GM18907 (cell line): ENCODE measurements at regions not wholly inside any gene's neighbourhood (a gene's known extent, or its start where the extent isn't known, plus 50 kb on each side); places are given as distances from the start of the nearest gene placed in this dataset.
"Not testable (repeated sequence)": the region's sequence is repeated elsewhere in the genome, so short reads cannot be mapped to it uniquely, and the experiment has no call there.

Experiments
- ATAC-seq: cut with Tn5 transposase; IDR thresholded peaks from one replicate; pipeline ENCODE4 v1.9.1; 2021; ENCODE audit warnings: mild to moderate bottlenecking, moderate library complexity; ENCODE audit not compliant: unreplicated experiment

DNA sequence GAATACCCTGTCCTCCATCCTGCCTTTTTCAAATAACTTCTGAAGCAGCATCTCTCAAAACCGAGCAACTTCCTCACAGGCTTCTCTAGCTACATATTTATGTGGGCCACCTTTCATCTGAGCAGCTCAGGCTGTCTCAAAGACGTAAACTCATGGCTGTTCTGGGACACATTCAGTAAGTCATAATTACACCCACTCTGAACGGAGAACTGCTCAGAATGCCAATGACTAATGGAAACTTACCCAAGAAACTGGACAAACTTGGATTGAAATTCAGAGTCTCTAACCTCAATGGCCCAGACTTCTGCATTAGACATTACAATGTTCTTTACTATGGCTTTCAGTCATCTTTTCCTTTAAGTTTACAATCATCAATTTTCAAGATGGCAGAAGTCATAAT lies 145.2 kb downstream of the RAD51AP2 start:
- no peak for ATAC-seq

DNA sequence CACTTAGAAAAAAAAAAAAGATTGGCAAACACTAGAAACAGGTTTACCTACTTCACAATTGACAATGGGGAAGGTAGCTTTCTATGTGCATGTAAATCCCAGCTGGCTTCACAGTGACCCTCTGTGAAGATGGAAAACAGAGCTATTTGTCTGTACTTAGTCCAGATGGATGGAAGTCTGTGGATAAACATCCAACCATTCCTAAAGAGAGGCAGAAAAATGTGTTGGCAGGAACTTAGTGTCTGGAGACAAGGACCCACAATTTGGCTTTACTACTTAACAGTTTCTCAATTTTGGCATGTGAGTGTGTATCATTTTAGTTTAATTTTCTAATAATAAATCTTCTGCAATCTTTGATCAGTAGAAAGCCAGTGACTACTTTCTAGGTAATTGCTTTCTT lies 154.4 kb downstream of the RAD51AP2 start:
- no peak for ATAC-seq

DNA sequence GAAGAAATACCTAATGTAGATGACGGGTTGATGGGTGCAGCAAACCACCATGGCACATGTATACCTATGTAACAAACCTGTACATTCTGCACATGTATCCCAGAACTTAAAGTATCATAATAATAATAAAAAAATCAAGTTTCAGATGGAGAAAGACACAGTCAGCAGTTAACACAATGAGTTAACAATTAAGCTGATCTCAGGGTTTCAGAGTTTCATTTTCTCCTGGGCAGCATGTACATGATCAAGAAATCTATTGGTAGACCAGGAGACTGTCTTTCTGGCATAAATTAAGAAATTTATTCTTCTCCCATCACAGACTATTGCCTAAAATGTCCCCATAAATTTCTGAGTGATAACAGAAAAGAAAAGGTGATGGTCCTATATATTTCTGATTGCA lies 155.3 kb downstream of the RAD51AP2 start:
- ATAC-seq: no peak

DNA sequence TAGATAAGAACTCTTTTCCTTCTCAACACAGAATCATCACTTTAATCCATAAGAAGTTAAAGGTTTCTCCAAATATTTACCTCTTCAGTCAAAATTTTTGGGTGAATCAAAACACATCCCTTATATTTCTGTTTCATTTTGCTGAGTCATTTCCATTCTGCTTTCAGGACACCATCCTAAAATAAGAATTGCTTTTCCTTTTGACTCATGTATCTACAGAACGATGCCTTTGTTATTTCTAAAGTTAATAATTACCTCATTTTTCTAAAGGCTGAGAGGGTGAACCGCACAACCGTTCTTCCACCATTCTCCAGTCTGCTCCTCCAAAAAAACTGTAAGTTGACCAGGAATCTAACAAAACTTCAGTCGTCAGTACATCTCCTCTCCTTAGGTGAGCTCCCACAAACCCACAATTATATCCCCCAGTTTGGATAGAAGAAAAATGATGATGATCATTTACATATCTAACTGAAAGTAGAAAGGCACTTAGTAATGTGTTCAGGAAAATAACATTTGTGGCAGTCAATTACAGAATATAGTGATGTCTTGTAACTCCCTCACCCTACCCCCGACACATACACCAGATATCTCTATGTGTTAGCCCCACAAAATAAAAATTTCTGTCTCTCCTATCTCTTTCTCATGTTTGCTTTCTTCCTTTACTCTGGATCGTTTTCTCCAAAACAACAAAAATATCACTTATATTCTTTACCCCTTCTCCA lies 162.5 kb downstream of the RAD51AP2 start:
- ATAC-seq: peak; percentile 97

DNA sequence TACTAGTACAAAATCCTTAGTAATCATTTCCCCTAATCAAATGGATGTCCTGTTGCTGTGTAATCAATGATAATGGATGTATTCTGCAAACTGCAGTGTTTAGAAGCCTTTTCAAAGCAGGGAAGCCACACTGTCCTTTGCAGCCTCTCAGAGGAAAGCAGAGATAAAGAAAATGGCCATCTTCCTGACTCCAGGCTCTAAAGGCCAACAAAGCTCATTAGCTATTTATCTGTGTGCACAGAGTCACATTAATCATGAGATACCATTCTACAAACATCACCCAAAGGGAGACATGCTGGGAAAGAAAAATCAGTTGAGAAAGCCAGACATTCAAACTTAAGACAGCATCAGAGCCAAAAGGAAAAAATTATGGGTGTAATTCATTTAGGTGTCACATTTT lies 165.0 kb downstream of the RAD51AP2 start:
- ATAC-seq: no peak

DNA sequence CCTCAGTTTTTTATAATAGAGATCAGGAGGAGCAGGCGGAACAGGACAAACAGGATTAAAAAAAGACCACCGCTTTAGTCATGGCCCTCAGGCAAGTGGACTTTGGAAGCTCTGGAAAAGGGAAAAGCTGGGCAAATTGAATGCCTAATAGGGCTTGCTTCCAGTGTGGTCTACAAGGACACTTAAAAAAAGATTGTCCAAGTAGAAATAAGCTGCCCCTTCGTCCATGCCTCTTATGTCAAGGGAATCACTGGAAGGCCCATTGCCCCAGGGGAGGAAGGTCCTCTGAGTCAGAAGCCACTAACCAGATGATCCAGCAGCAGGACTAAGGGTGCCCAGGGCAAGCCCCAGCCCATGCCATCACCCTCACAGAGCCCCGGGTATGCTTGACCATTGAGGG lies 175.5 kb downstream of the RAD51AP2 start:
- not testable (repeated sequence) for ATAC-seq

DNA sequence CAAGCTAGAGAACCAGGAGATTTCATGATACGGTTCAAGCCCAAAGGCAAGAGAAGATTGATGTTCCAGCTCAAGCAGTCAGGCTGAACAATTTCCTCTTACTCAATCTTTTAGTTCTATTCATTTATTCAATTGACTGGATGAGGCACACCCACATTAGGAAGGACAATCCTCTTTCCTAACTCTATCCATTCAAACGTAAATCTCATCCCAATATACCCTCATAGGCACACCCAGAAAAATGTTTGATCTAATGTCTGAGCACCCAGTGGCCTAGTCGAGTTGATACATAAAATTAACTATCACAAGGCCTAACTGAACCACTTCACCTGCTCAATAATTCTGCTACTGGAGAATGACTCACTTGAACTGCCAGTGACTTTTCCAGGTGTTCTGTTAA lies 180.7 kb downstream of the RAD51AP2 start:
- ATAC-seq: no peak

DNA sequence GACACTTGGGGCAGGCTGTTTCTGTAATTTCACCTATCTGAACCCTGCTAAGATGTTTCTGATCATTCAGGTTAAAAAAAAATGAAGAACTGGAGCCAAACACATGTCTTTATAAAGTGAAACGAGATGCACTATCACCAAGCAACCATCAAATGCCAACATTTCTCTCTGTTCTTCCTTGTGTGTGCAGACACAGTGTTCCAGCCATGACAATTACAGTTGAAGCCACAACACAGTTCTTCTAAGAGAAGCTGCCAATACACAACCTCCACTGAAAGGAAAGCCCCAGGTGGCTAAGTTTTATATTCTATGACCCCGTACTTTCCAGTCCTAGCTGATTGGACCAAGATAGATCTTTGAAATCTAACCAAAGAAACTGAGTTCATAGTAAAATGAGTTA lies 181.8 kb downstream of the RAD51AP2 start:
- ATAC-seq: no peak

DNA sequence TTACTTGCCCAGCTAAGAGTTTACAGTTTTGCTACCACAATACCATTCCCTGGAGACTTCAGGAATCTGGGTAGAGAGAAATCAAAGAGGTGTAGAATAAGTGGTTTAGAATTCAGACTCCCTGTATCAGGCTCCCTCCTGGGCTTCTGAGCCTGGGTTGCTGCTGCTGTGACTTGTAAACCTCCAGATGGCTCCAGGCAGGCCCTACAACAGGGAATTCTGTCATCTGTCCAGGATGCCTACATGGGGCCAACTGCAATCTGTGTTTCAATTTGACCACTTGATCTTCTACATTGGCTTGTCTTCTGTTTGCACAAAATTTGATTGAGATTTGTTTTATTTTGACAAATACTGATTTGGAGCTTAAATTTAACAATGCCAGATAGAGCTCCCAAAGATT lies 183.9 kb downstream of the RAD51AP2 start:
- ATAC-seq: no peak

DNA sequence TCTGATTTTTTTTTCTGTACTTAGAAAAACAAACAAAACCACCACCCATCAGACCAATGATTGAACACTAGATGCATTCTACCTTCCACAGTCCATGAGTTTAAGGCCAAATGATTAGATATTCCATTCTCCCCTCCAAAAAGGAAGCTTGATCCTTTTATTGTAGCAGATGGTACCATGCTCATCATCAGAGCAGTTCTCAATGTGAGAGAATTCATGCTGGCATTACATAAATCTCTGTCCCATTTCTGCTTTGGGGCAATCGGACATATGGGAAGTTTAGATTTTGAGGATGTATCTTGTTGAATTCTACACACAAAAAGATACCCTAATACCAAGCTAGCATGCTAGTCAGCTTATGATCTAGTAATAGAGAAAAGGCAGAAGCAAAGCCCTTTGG lies 186.6 kb downstream of the RAD51AP2 start:
- no peak for ATAC-seq

DNA sequence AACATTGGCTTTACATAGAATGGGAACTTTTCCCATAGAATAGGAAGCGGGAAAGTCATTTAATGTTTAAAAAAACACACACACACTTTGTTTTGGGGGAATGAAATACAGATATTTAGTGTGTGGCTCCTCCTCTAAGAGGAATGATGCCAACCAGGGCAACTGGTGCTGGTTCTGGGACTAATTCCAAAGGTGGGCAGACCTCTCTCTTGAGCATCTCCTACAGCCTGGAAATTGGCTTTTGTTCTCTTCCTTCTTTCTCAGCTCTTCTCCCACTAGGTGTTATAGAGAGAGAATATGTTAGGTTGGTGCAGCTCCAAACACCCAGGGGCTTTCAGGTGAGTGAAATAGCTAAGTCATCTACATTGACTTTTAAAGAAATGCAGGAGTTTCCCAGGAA lies 190.1 kb downstream of the RAD51AP2 start:
- no peak for ATAC-seq

DNA sequence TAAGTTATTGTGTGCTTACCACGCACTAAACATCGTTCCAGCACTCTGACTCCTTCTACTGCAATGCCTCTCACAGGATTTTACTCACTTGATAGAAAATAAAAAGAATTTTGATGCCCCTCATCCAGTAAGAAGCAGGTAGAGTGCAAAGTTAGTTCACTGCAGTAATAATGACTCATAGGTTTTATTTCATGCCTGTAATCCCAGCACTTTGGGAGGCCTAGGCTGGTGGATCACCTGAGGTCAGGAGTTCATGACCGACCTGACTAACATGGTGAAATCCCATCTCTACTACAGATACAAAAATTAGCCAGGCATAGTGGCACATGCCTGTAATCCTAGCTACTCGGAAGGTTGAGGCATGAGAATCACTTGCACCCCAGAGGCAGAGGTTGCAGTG lies 190.6 kb downstream of the RAD51AP2 start:
- ATAC-seq: no peak

DNA sequence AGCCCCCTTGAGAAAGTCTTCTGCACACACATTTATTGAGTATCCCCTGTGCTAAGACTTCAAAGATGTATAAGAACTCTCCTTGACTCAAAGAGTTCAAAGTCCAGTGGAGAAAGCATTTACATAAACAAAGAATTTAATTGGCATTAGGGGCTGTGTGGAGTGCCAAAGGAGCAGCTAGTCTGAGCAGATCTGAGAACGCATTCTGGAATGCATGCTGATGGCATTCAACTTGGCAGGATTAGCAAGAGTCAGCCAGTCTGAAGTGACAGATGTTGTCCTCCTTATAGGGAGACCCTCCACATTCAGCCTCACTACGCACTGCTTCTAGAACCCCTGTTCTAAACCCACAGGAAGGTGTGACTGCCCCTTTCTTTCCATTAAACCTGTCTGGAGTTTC lies 191.5 kb downstream of the RAD51AP2 start:
- ATAC-seq: no peak

DNA sequence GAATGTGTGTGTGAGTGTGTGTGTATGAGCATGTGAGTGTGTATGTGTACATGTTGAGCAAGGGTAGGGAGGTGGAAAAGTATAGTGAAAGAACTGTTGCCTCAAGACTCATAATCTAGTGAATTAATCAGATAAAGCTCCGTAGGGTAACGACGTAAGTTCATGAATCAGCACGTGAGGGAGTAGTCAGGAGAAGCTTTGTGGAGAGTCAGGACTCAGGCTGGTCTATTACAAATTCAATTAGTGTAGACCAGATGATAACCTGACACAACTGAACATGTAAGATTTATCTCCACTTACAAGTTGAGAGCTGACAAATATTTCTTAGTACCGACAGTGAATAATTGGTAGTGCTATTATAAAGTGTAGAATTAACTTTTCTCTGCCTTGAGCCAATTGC lies 194.5 kb downstream of the RAD51AP2 start:
- no peak for ATAC-seq

DNA sequence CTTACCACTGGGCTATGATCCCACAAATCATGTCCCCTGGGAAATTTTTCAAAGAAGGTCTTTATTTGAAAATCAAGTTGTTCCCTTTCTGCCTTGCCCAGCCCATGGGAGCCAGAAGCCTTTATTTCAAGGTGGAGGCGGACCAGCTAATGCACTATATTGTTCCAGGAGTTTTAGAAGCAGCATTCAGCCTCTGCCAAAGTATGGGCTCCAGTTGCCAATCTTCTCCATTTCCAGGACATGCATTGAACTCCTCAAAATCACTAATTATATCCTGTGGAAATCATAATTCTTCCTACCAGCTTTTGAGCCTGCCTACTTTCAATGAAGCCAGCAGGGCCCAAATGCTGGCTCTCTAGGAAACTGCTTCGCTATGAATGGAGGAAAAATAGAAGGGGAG lies 195.8 kb downstream of the RAD51AP2 start:
- ATAC-seq: no peak

DNA sequence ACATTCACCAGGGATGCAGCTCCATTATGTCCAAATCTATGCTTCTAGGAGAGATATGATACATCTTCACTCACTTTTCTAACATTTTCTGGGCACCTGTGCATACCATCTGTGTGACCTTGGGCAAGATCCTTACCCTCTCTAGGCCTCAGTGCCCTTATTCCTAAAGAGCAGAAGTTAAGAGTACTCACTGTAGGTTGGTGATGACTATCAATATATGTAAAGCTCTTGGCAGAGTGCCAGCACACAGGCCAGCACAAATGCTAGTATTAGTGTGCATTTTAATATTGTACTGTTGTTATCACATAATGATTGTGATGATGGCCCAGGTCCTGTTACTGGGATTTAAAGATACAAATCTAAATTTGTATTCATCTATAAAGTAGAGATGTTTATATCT lies 199.2 kb downstream of the RAD51AP2 start:
- ATAC-seq: no peak

DNA sequence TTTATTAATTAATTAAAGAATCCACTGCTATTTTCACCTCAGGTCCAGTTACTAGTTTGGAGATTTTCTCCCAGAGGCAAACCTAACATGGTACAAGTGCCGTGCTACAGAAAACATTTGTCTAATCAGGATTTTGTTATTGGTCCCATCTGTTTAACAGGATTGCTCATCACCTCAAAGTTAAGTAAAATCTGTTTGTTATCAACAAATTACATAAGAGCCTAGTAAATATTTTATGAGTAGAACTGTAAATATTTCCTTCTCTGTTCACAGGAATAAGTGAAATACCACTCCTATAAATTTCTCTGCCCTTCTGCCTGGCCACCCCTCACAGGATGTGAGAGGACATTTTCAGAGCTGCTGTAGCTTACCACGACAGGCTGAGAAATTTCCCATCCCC lies 200.2 kb downstream of the RAD51AP2 start:
- ATAC-seq: no peak

DNA sequence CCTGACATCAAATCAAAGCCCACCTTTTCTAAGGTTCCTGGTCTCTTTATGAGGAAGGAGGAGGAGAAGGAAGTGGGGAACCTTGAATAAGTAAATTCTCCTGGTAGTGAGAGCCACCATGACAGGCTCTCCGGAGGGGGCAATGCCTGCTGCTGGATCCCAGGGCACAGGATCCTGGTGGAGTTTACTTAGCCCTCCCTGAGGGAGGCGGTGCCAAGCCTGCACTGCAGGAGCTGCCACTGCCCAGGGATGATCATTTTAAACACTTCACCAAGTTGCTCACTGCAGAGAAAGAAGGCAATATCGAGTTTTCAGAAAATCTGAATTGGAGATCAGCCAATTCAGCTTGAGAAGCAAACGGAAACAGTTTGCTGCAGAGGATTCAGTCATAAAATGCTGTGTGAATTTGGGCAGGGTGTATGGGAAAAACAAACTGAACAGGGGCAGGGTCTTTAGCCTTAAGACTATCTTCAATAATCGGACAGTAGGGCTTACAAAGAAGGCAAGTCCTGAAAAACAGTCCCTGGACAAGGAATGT lies 200.7 kb downstream of the RAD51AP2 start:
- ATAC-seq: no peak

DNA sequence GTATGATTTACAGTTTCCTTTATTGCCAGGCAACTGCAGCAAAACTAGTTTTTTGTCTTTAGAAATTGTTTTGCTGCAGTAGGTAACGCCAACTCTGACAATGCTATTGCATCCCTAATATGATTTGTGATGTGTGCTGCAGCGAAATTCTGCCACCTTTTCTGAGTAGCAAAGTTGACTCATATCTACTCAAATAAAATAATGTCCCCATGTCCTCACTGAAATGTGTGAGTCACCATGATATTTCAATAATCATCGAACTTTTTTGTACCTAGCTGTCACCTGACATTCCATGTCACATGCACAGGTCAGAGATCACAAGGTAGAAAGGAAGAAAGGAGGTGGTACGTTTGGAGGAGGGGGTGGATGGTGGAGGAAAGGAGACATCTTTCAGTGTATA lies 205.0 kb downstream of the RAD51AP2 start:
- no peak for ATAC-seq

DNA sequence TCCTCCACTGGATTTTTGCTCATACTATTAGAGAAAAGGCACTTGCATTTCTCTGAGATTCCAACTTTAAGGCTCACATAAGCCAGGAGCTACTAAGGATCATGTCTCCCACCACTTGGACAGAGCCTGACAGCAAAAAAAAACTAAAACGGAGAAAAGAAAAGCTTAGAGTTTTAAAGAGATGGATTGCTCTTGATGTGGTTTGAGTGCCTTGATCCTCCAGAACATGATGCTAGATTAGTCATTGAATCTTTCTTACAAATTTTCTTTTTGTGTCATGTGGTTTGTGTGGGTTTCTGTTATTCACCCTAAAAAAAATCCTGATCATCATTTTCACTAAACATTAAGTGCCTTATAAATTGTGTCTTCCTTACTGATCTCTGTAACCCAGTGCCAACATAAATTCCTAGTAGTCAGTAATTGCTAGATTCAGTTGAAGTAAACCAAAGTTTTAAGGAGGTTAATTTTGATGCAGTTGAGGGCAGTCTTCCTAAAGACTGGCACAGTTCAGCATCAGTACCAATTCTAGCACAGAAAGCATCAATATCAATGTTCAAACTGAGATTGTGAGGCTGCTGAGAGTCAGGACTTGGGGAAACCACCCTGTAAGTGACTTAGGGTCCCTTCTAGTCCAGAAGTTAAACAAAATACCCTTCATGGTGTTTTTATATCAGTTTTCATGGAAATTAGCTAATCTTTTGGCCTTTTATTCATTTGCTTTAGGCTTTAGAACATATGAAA lies 206.3 kb downstream of the RAD51AP2 start:
- no peak for ATAC-seq

DNA sequence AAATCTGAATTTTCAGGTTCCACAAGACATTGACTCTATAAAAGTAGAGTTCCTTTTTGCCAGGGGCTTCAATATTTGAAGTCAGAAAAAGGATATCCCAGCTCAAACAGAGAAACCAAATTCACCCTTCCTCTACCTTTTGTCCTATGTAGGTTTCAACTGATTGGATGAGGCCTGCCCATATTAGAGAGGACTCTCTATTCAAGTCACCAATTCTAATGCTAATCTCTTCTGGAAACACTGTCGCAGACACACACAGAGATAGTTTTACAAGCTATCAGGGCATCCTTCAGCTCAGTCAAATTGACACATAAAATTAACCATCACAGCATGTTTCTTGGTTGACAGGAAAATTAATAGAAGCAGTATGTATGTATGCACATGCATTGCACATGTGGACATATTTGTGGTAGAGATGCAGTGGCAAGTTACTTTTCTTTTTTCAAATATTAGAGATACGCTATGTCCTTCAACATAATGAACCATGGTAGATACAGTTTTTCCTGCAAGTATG lies 207.1 kb downstream of the RAD51AP2 start:
- no peak for ATAC-seq

DNA sequence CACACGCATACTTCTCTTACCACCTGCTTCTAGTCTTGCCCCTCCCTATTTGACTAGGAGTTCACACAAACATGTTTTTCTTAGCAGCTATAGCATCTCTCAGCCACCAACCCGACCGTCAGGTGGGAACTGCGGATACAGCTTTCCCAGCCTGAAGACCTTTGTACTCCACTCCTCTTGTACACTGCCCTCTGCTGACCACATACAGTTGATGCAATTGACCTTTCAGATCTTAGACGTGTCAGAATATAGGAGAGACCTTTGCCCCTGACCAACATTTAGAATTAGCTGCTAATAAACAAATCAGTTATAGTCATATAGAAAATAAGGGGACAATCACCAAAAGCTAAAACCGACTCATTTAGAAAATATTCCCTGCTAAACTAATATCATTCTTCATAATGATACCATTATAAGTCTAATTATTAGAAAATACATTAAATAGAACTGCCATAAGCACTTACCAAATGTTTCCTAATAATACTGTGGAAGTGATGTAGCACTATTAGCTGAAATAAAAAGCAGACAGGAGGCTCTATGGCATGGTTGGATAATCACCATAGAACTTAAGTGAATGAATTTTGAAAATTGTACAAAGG lies 208.4 kb downstream of the RAD51AP2 start:
- ATAC-seq: peak; percentile 95
